HepG2 (cell line): ENCODE measurements at regions not wholly inside any gene's neighbourhood (a gene's known extent, or its start where the extent isn't known, plus 50 kb on each side); places are given as distances from the start of the nearest gene placed in this dataset.

Source experiments
- ATAC-seq: fragments of 200-7000 bp; cut with Tn5 transposase; 3 replicates; pipeline ENCODE4 v1.9.1; 2020; ENCODE audit warnings: mild to moderate bottlenecking, moderate library complexity
- BruUV-seq: library from RNA; stranded (reverse); fragments of 400-500 nt; replicated peaks from 2 replicates; lab custom pipeline; 2021; lab: Mats Ljungman, UMichigan
- CTCF ChIA-PET: fragments of 300-600 bp; formaldehyde crosslinking; extraction: SDS; loops from one replicate; lab custom pipeline; 2021; ENCODE audit warnings: low total read pairs, inconsistent platforms, low intra/inter-chr PET ratio; lab: Yijun Ruan, JAX
- POLR2A ChIA-PET: fragments of 350-600 bp; sonication (Branson Sonifier 250); formaldehyde crosslinking; loops from one replicate; lab custom pipeline; 2020; ENCODE audit warnings: antibody characterized with exemption, inconsistent platforms; lab: Yijun Ruan, JAX
- DNase-seq: peaks from one replicate; pipeline ENCODE4 v3.0.0-alpha.2; 2015; ENCODE audit warnings: low spot score
- FAIRE-seq: peaks from 3 replicates; lab custom pipeline; 2011; peaks lifted over from hg19 to GRCh38; lab: Jason Lieb, UNC
- H2AFZ ChIP-seq: one replicate; pipeline ENCODE4 v1.6.1; 2011; ENCODE audit warnings: low read length, inconsistent platforms
- H3K27ac ChIP-seq: fragments of 300-600 bp; 3 replicates; pipeline ENCODE4 v1.8.0; 2011; ENCODE audit warnings: mixed run types, mild to moderate bottlenecking, mixed read lengths, low read length, inconsistent platforms; ENCODE audit not compliant: insufficient read depth; ENCODE audit errors: extremely low read length
- H3K27me3 ChIP-seq, 2 experiments: fragments of 200-600 bp in 1 of 2; 2 replicates in 1 of 2; 3 replicates in 1 of 2; pipeline versions ENCODE4 v1.6.0 to v1.8.0; 2011; ENCODE audit warnings: low read length in 2 of 2, mild to moderate bottlenecking in 2 of 2, moderate library complexity in 2 of 2, inconsistent platforms in 1 of 2; ENCODE audit not compliant: insufficient read depth in 2 of 2, control insufficient read depth in 1 of 2
- H3K36me3 ChIP-seq, 2 experiments: fragments of 200-600 bp in 1 of 2; replicated peaks in 1 of 2; 2 replicates in 1 of 2; 3 replicates in 1 of 2; pipeline versions ENCODE4 v1.5.1 to v1.8.0; 2011; ENCODE audit warnings: low read length in 2 of 2, inconsistent platforms in 1 of 2; ENCODE audit not compliant: insufficient read depth in 2 of 2, control insufficient read depth in 1 of 2
- H3K4me1 ChIP-seq: 2 replicates; pipeline ENCODE4 v1.5.1; 2012; ENCODE audit warnings: low read length, inconsistent platforms; ENCODE audit not compliant: insufficient read depth
- H3K4me2 ChIP-seq: 2 replicates; pipeline ENCODE4 v1.6.0; 2011; ENCODE audit warnings: low read depth, low read length, inconsistent platforms
- H3K4me3 ChIP-seq, 3 experiments: fragments of 200-600 bp in 1 of 3; sonication (generic), shearing (Covaris generic) in 1 of 3; replicated peaks in 1 of 3; 2 replicates each; pipeline ENCODE4 v1.5.1; 2011 to 2016; ENCODE audit warnings: low read length in 3 of 3, inconsistent platforms in 2 of 3, low read depth in 2 of 3, mild to moderate bottlenecking in 2 of 3, control low read depth in 1 of 3, mixed read lengths in 1 of 3; ENCODE audit not compliant: insufficient read depth in 1 of 3
- H3K79me2 ChIP-seq: one replicate; pipeline ENCODE4 v1.6.1; 2011; ENCODE audit warnings: low read length, inconsistent platforms; ENCODE audit not compliant: insufficient read depth
- H3K9ac ChIP-seq: 2 replicates; pipeline ENCODE4 v1.6.0; 2011; ENCODE audit warnings: mild to moderate bottlenecking, low read depth, low read length, inconsistent platforms; ENCODE audit not compliant: insufficient read depth
- H3K9me3 ChIP-seq: 2 replicates; pipeline ENCODE4 v1.5.1; 2012; ENCODE audit warnings: mild to moderate bottlenecking, low read length
- H4K20me1 ChIP-seq: 2 replicates; pipeline ENCODE4 v1.6.0; 2011; ENCODE audit warnings: inconsistent platforms, mild to moderate bottlenecking, low read length, moderate library complexity; ENCODE audit not compliant: insufficient read depth
- DNMT1 ChIP-seq: sonication (generic); formaldehyde crosslinking; IDR thresholded peaks from 2 replicates; pipeline ENCODE4 v1.5.1; 2020; ENCODE audit warnings: mild to moderate bottlenecking, missing genetic modification reagents
- FOXK2 ChIP-seq: fragments of 450-650 bp; IDR thresholded peaks from 2 replicates; pipeline ENCODE4 v1.6.1; 2016
- PTBP1 ChIP-seq: fragments of 200-400 bp; formaldehyde crosslinking; IDR thresholded peaks from 2 replicates; pipeline ENCODE4 v1.6.1; 2018; ENCODE audit warnings: low read length, low read depth; ENCODE audit not compliant: poor library complexity, severe bottlenecking
- RCOR2 ChIP-seq: IDR thresholded peaks from 2 replicates; pipeline ENCODE4 v1.6.1; 2016; ENCODE audit warnings: missing biosample characterization, missing genetic modification reagents
- SP1 ChIP-seq, 2 experiments: fragments of 450-650 bp in 1 of 2; sonication (generic) in 1 of 2; formaldehyde crosslinking in 1 of 2; IDR thresholded peaks; 2 replicates each; pipeline versions ENCODE4 v1.4.0 to v1.6.1; 2016 to 2020; ENCODE audit warnings: missing genetic modification reagents in 1 of 2
- XRCC5 ChIP-seq: fragments of 200-400 bp; formaldehyde crosslinking; optimal IDR thresholded peaks from 2 replicates; pipeline ENCODE3; 2017; ENCODE audit warnings: mild to moderate bottlenecking, low read length
- ZNF12 ChIP-seq: sonication (generic); formaldehyde crosslinking; IDR thresholded peaks from 2 replicates; pipeline ENCODE4 v1.5.0; 2020; ENCODE audit warnings: missing genetic modification reagents
- ZNF138 ChIP-seq: sonication (generic); formaldehyde crosslinking; IDR thresholded peaks from 2 replicates; pipeline ENCODE4 v1.5.0; 2020; ENCODE audit warnings: mild to moderate bottlenecking, low read depth, missing genetic modification reagents
- ZNF296 ChIP-seq: sonication (generic); formaldehyde crosslinking; conservative IDR thresholded peaks from 2 replicates; pipeline ENCODE4 v1.5.0; 2020; ENCODE audit warnings: mild to moderate bottlenecking, missing genetic modification reagents
- ZSCAN22 ChIP-seq: sonication (generic); formaldehyde crosslinking; IDR thresholded peaks from 2 replicates; pipeline ENCODE4 v1.4.0; 2020; ENCODE audit warnings: mild to moderate bottlenecking, missing genetic modification reagents
- WGBS: methylation state at CpG from one replicate; pipeline ENCODE4 v1.1.6; 2017; ENCODE audit warnings: low lambda C conversion rate; 5-methylcytosine and 5-hydroxymethylcytosine counted together
- in situ Hi-C: cut with HindIII; loops from 2 replicates; pipeline ENCODE4 v1.10.0; 2017; ENCODE audit warnings: low pct_unique_long_range_greater_than_20kb; ENCODE audit not compliant: extremely low pct_ligation_motif_present
- intact Hi-C: fragments of 100-400 bp; cut with micrococcal nuclease; formaldehyde crosslinking; loops from one replicate; pipeline ENCODE4 v1.10.0; 2022; ENCODE audit not compliant: unreplicated experiment
- TF ChIP-seq, protein P1 (sequence below): sonication (generic); IDR thresholded peaks from 2 replicates; pipeline ENCODE4 v1.6.1; 2016; ENCODE audit warnings: low read depth, borderline replicate concordance
- TF ChIP-seq, protein P2 (sequence below): sonication (generic); formaldehyde crosslinking; IDR thresholded peaks from 2 replicates; pipeline ENCODE4 v1.4.0; 2020; ENCODE audit warnings: missing genetic modification reagents
- TF ChIP-seq, protein P3 (sequence below): sonication (generic); formaldehyde crosslinking; IDR thresholded peaks from 2 replicates; pipeline ENCODE4 v1.9.0; 2021; ENCODE audit warnings: missing genetic modification reagents, borderline replicate concordance
- TF ChIP-seq, protein P4 (sequence below): sonication (generic); formaldehyde crosslinking; IDR thresholded peaks from 2 replicates; pipeline ENCODE4 v1.8.0; 2022; ENCODE audit warnings: mild to moderate bottlenecking, missing genetic modification reagents, borderline replicate concordance
- TF ChIP-seq, protein P5 (sequence below): sonication (generic); formaldehyde crosslinking; conservative IDR thresholded peaks from 2 replicates; pipeline ENCODE4 v1.8.1; 2023; ENCODE audit warnings: missing genetic modification reagents

DNA sequence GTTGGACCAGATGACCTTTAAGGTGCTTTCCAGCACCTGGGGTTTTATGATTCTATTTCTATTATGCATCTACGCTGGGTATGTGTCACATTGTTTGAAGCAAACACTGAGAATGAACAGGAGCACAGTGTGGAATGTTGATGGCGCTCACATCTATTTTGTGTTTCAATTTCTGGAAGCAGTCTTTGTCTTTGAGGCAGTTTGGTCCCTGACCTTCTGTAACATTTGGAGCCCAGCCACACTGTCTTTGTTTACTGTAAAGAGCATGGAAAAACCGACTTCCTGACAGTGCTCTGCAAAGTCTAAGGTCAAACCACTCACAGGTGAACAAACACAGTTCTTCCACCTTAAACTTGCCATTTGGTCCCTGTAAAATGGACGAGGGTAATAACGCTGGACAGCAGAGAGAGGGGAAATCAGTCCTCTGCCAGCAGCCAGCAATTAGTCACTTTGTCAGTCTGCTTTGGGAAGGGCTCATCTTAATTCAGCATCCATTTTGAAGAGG is 155.5 kb downstream of the PRL start (continued):
- TF ChIP-seq, protein P1, sequence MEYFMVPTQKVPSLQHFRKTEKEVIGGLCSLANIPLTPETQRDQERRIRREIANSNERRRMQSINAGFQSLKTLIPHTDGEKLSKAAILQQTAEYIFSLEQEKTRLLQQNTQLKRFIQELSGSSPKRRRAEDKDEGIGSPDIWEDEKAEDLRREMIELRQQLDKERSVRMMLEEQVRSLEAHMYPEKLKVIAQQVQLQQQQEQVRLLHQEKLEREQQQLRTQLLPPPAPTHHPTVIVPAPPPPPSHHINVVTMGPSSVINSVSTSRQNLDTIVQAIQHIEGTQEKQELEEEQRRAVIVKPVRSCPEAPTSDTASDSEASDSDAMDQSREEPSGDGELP = peak; percentile 85
- TF ChIP-seq FOXK2 = 0 out of 2 replicates have a peak, but pooled peaks have one; percentile 14
- peak; percentile 67 for TF ChIP-seq XRCC5
- TF ChIP-seq DNMT1 (CRISPR knock-in tag) = no peak
- TF ChIP-seq, protein P2, sequence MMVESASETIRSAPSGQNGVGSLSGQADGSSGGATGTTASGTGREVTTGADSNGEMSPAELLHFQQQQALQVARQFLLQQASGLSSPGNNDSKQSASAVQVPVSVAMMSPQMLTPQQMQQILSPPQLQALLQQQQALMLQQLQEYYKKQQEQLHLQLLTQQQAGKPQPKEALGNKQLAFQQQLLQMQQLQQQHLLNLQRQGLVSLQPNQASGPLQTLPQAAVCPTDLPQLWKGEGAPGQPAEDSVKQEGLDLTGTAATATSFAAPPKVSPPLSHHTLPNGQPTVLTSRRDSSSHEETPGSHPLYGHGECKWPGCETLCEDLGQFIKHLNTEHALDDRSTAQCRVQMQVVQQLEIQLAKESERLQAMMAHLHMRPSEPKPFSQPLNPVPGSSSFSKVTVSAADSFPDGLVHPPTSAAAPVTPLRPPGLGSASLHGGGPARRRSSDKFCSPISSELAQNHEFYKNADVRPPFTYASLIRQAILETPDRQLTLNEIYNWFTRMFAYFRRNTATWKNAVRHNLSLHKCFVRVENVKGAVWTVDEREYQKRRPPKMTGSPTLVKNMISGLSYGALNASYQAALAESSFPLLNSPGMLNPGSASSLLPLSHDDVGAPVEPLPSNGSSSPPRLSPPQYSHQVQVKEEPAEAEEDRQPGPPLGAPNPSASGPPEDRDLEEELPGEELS (CRISPR knock-in tag) = peak; percentile 68
- TF ChIP-seq, protein P3, sequence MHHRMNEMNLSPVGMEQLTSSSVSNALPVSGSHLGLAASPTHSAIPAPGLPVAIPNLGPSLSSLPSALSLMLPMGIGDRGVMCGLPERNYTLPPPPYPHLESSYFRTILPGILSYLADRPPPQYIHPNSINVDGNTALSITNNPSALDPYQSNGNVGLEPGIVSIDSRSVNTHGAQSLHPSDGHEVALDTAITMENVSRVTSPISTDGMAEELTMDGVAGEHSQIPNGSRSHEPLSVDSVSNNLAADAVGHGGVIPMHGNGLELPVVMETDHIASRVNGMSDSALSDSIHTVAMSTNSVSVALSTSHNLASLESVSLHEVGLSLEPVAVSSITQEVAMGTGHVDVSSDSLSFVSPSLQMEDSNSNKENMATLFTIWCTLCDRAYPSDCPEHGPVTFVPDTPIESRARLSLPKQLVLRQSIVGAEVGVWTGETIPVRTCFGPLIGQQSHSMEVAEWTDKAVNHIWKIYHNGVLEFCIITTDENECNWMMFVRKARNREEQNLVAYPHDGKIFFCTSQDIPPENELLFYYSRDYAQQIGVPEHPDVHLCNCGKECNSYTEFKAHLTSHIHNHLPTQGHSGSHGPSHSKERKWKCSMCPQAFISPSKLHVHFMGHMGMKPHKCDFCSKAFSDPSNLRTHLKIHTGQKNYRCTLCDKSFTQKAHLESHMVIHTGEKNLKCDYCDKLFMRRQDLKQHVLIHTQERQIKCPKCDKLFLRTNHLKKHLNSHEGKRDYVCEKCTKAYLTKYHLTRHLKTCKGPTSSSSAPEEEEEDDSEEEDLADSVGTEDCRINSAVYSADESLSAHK (CRISPR knock-in tag) = no peak
- TF ChIP-seq ZNF138 (CRISPR knock-in tag) = no peak
- peak; percentile 94 for TF ChIP-seq ZNF12 (CRISPR knock-in tag)

DNA sequence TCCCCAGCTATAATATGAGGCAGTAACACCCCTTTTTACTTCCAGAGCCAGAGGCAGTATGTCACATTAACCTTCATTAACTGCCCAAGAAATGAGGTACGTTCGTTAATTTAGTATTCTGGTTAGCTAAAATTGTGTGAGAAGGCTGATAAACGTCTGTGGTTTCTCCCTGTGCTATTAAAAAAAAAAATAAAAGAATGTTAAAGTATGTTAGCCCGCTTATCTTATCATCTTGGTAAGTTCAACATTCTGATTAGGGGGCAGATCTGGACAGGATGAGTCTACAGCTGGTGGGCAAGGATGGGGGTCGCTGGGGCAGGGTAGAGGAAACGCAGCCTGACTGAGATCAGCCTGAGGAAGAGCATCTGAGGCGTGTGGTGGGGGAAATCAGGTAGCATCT is 154.0 kb downstream of the PRL start:
- intact Hi-C loops = no loop called here
- Histone ChIP-seq H4K20me1 (no peaks in the 10 kb centered on the region), H3K9ac (no peak overlapping the region), H3K27ac (no peak overlapping the region), H3K27me3 (no peaks in the 10 kb centered on the region; a peak in 1 of 5 replicates), H3K9me3 (no peaks in the 10 kb centered on the region), H2AFZ (no peak overlapping the region), H3K4me2 (no peak overlapping the region), H3K4me3 (no peak overlapping the region), H3K4me1 (peaks cover 22% of the 10 kb centered on the region), H3K79me2 (no peaks in the 10 kb centered on the region), H3K36me3 (no peaks in the 10 kb centered on the region)
- in situ Hi-C loops = no loop called here
- CTCF ChIA-PET = no interaction called here
- POLR2A ChIA-PET = no interaction called here
- BruUV-seq = no TSS peak
- WGBS = 4% methylated on average over 7 of the region's 7 CpGs
- ATAC-seq (no peak), DNase-seq (no peak), FAIRE-seq (no peak)
- no peak for TF ChIP-seq SP1 (IDR thresholded peaks at IDR 0.05)
- TF ChIP-seq SP1 (CRISPR knock-in tag; IDR thresholded peaks at IDR 0.05) = no peak
- TF ChIP-seq, protein P4, sequence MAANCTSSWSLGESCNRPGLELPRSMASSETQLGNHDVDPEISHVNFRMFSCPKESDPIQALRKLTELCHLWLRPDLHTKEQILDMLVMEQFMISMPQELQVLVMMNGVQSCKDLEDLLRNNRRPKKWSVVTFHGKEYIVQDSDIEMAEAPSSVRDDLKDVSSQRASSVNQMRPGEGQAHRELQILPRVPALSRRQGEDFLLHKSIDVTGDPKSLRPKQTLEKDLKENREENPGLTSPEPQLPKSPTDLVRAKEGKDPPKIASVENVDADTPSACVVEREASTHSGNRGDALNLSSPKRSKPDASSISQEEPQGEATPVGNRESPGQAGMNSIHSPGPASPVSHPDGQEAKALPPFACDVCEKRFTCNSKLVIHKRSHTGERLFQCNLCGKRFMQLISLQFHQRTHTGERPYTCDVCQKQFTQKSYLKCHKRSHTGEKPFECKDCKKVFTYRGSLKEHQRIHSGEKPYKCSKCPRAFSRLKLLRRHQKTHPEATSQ (CRISPR knock-in tag) = no peak
- TF ChIP-seq RCOR2 (CRISPR knock-in tag) = no peak
- TF ChIP-seq ZNF296 = no peak
- TF ChIP-seq, protein P5, sequence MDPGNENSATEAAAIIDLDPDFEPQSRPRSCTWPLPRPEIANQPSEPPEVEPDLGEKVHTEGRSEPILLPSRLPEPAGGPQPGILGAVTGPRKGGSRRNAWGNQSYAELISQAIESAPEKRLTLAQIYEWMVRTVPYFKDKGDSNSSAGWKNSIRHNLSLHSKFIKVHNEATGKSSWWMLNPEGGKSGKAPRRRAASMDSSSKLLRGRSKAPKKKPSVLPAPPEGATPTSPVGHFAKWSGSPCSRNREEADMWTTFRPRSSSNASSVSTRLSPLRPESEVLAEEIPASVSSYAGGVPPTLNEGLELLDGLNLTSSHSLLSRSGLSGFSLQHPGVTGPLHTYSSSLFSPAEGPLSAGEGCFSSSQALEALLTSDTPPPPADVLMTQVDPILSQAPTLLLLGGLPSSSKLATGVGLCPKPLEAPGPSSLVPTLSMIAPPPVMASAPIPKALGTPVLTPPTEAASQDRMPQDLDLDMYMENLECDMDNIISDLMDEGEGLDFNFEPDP (CRISPR knock-in tag) = no peak
- TF ChIP-seq PTBP1 = no peak
- no peak for TF ChIP-seq ZSCAN22
